CD4-positive, alpha-beta T cell treated with Interferon gamma for 1 hour (primary cell): ENCODE measurements at regions not wholly inside any gene's neighbourhood (a gene's known extent, or its start where the extent isn't known, plus 50 kb on each side); places are given as distances from the start of the nearest gene placed in this dataset.

Experiments used
- DNase-seq: peaks from one replicate; pipeline ENCODE4 v3.0.0-alpha.2; 2020

DNA sequence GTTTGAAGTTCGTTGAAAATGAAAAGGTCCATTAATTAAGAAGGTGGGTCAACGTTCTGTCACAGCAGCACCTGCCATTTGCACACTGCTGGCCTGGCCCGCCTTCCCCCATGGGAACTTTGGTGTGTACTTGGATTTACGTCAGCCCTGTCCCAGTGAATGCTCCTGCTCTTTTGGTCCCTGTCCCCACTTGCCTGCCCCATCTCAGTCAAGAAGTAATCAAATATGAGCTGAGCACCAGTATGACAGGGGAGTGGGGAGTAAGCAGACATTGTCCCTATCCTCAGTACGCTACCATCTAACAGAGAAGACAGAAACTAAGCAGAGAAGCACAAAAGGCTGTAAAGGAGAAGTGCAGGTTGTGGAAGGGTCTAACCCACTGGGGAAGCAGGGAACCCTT lies 65.1 kb downstream of the SLC4A3 start:
- DNase-seq, result no peak

DNA sequence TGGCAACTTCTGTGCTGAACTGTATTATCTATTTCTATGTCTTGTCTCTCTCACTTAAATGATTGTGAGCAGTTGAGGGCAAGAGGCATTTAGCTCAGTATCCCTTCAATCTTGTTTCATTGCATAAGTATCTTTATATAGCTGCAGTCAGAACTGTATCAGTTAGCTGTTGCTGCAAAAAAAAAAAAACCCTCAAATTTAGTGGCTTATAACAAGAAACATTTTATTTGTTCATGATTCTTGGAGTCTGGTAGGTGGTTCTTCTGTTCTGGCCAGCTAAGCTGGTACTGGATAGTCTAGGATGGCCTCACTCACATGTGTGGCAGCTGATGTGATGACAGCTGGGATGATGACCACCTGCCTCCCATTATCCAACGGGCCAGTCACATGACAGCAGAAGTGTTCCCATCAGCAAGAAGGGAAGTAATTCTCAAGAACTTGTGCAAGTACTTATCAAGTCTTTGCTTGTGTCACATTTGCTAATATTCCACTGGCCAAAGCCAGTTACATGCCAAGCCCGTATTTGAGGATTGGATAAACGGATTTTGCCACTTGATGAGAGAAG lies 67.8 kb downstream of the SLC4A3 start:
- no peak for DNase-seq

DNA sequence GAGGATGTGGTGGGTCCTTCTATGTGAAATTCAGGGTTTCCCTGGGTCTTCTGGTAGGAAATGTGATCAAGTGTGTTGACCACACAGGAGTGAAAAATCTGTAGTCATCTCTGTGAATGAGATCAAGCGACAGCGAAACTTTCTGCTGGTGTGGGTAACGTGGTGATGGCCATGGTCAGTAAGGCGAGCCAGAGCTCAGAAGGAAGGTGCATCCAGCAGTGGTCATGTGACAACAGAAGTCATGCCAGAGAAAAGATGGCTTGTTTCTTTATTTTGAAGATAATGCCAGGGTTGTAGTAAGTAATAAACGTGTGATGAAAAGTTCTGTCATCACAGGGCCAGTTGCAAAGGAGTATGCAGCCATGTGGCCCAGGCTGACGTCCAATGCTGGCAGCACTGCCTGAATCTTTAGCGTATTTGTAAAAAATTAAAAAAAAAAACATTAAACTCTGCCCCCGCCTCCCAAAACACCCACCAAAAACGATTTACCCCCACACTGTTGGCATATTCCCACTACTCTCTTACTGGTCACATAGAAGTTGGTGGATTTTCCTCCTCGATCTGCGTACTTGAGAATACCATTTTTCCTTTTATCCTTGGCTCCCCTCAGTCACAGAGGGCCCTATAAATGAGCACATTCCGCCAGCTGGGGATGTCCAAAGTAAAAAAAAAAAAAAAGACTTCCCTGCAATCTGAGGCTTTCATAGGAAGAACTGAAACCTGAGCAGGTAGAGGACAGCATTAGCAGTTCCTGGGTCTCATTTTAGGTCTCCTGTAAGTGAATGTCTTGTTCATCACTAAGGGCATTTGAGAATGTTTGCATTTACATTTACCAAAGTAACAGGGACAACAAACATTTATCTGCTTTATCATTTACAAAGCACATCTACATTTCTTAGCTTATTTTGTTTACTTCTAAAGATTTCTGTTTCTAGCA lies 70.6 kb downstream of the SLC4A3 start:
- no peak for DNase-seq

DNA sequence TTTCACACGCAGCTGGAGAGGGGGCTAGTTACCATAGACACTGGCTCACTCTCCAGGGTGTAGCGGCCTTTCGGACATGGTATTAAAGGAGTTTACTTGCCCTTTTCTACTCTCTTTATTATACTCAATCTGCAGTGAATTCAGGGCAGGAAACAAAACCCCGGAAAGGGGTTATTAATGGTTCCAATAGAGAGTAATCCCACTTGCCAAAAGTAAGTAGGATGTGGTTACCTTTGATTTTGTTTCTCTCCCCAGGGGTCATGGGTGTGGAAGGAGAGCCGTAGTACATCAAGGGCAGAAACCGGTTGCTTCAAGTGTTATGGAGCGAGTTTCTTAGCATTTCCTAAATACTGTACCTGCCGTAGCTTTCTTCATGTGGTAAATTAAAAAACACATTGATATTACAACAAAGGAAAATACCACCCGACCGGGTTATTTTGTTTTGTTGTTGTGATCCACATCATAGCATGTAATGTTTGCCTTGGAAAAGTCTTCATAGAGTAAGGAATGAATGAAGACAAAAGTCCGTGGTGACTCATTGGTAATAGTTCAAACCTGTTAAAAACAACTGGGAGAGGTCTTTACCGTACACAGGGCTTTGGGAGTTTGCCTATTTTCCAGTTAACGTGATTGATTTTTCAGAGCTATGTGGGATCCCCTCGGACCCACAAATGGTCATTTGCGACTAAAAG lies 71.5 kb downstream of the SLC4A3 start:
- no peak for DNase-seq

DNA sequence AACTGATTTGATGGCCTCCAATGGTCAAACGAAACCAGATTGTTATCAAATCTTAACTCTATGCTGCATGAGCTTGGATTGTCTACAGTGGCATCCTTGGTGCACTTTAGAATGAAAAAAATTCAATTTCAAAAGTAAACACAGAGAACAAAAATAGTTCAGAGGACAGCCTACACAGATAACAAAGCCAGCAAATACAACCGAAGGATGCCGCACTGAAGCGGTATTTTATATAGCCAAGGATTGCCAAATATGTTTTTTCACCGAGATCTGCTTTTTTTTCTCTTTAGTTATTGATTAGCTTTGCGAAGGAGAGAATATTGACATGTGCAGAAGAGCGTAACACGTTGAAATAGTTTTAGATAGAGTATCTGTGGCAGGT lies 72.0 kb downstream of the SLC4A3 start:
- DNase-seq, result no peak

DNA sequence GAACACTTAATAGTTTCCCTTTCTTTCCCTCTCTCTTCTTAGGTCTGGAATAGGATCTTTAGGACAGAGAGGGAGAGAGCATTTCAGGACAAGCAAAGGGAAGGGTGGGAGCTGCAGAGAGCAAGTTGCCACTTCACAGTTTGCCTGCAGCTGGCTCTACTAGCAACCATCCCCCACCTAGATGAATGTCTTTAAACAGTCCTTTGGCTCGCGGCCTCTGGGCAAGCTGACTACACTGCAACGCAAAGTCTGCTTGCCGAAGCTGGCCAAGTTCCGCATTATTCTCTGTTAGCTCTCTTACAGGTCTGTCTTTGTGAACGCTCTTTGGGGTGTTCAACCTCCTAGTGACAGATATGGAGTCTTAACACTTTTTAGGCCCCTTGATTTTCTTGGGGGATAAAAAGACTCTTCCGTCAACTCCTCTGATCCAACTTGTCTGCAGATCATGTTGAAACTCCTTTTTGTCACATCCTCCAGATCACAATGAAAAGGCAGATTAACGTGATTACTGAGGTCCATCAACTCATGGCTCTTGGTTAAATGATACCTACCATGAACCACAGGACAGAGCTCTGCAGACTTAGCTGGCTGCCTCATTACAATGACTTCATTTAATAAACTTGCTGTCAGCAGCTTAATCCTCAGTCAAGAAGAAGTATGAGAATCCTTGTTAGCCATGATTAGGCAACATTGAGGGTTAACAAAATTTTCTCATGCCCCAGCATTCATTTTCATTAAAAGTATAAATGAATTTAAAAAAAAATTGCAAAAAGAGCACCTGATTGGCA lies 74.6 kb downstream of the SLC4A3 start:
- no peak for DNase-seq

DNA sequence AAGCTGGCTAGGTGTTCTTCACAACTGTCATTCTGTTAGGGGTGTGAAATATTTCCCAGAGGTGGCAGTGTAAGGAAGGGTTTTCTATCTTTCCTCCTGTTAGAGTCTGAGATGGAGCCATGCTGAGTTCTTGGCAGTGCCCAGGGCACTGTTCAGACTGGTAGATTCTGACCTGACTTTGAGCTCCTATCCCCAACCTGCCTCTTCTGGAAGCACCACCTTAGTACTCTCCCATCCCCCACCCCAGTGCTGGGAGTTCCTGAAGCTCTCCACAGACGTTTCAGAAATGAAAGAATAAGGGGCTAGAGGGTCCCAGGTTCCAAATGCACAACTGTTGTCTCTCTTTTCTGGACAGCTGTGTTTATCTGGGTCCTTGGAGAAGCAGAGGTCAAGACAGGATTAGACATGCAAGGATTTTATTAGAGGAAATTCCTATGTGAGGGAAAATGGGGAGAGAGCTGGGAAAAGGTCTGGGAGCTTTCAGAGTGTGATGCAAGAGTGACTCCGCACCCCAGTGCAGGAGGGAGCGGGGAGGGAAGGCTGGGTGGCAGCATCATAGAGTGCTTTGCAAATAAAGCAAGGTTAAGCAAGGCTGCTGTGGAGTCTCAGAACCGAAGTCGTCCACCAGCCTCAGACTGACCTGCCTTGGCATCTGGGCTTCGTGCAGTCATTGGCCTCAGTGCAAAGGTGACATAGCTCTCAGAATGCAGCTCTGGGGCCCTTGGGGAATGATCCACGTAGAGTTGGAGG lies 75.5 kb downstream of the SLC4A3 start:
- DNase-seq, result no peak

DNA sequence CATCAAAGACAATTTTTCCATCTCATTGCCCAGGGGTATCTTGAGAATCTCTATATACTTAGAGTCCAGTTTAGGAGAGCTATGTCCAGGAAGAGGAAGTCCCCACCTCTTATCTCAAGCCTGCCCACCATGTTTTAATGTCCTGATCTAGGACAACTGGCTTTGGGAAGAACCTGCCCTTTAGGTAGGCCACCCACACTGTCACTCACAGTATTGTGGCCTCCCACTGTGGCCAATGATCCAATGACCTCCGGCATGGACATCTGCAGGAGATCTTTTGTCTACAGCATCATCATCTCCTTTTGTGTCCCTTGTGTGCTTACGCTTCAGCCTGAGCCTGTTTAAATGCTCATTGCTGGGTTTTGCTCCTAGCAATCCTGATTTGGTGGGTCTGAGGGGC lies 77.4 kb downstream of the SLC4A3 start:
- no peak for DNase-seq

DNA sequence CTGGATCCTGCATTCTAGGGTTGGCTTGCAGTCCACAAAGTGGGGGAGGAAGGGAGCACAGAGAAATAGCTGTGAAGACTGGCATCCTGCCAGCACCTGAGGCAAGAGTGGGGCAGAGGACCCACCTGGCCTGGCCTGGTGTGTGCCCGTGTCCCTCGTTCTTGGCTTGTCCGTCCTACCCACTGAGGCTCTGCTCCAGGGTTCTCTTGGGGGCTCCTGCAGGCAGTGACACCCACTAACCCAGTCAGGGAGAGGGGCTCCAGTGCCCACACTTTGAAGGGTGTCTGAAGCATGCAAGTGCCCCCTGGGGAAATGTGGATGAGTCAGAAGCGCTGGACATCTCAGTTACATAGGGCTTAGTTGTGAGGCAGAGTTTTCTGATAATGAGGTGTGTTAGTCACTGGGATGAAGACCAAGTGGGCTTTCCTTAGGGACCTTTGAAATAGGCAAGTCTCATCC lies 79.4 kb downstream of the SLC4A3 start:
- DNase-seq, result no peak

DNA sequence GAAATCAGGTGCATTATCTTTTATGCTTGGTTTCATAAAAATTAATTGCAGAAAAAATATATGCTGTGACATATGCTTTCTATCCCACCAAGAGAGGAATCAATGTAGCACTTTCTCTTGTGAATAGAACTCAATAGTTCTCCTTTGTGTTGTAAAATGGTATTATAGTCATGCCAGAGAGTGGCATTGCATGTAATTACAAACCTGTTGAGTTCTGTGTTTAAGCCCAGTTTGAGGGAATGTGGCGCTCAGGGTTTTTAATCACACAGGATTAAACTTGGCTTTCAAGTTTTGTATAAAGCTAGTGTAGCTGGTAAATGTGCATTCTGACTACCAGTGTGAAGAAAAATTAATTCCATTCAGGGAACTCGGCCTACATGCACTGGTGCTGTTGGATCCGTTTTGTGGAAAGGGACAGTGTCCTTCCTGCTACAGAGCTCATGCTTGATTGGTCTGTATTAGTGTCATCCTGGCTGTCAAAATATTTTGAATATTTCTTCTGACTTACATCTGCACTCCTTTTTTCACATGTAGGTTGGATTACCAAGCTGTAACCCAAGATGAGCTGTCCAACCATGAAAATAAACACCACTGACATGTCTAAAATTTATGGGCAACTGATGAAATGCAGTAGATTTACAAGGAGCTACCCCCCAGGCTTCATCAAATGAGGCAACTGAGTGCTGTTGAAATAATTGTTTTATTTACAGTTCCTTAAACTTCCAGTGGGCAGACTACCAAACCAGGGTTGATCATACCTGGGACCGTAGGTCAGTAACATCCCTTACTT lies 80.3 kb downstream of the SLC4A3 start:
- DNase-seq, result no peak

DNA sequence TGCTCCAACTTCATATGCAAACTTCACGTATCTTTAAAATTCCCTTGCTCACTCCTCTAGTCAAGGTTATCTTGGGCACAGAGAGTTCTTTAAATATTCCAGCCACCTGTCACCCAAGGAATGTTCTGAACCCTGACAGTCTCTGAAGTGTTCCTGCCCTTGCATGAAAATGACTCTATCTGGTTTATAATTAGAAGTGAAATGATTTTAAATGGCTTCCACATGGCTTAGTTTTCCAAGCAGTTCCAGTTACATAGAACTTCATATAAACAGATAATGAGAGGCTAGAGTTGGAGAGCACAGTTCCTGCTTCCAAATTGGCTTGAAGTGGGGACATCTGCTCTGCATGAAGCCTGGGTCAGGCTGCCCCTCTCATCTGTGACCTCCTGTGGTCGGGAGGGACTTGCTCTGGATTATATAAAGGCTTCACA lies 81.9 kb downstream of the SLC4A3 start:
- no peak for DNase-seq

DNA sequence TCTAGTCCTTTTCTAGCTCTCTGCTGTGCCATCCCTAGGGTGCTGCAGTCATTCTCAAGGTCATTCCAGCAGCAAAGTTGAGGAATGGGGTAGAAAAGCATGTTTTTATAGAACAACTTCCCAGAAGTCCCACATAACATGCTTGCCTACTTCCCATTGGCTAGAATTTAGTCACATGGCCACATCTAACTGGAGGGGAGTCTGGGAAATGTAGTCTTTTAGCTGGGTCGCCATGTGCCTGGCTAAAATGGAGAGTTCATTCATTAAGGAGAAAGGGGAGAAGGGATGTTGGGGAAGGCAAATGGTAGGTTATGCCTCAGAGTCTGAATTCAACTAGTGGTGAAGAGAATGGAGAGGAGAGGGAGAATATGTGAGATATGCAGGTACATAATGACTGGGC lies 85.7 kb downstream of the SLC4A3 start:
- DNase-seq, result no peak

DNA sequence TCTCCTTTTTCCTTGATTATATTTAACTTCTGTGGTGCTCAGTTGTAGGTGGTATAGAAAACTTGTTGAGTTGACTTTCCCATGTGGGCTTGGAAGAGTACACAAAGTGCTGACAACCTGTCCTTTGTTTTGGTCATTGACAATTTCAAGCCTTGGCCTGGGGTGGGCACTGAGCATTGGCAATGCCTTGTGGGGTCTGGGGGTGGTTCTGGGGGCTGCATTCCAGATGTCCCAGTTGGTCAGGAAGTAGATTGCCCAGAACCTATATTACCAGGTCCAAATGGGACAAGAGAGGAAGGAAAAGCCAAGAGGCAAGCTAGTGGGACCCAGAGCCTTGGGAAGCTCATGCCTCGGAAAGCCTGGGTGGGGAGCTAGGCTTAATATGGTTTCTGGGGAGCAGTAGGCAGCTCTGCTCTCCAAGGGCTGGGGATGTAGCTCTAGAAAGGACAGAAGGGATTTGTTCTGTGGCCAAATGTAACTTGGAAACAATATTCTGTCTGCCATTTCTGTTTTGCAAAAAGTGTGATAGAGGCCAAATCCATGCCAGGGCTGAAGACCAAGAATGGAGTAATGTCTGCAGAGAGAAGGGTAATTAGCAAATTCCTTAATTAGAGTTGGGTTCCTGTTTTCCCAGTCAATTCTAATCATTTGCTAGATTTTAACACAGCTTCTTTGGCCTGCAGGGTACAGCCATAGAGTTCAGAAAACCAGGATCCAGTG lies 87.4 kb downstream of the SLC4A3 start:
- DNase-seq, result no peak

DNA sequence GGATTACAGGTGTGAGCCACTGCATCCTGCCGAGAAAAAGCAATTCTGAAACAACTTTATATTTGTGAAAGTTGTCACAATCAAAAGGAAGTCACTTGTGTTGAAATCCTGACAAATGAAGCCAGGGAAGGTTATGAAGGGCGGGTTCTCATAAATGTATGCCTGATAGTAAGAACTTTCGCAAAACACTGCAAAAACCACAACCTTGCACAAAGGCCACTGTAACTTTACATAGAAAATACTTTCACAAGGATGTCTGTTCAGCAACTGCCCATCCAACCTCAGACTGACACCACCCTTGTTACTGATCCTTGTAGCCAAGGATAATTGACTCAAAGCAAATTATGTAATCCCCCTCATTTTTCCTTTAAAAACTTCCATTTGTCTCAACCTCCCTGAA lies 90.6 kb downstream of the SLC4A3 start:
- DNase-seq, result no peak

DNA sequence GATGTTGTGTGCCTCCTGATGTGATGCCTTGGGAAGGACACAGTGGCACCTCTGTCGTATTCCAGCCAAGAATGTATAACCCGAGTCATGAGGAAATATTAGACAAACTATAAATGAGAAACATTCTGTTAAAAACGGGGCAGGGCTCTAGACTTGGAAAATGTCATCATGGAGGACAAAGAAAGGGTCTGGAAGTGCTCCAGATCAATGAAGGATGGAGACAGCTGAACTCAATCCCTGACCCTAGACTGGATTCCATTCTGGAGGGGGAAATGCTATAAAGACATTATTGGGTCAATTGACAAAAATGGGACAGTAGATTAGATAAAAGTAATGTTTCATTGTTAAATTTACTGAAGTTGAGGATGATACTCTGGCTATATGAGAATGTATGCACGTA lies 92.1 kb downstream of the SLC4A3 start:
- no peak for DNase-seq

DNA sequence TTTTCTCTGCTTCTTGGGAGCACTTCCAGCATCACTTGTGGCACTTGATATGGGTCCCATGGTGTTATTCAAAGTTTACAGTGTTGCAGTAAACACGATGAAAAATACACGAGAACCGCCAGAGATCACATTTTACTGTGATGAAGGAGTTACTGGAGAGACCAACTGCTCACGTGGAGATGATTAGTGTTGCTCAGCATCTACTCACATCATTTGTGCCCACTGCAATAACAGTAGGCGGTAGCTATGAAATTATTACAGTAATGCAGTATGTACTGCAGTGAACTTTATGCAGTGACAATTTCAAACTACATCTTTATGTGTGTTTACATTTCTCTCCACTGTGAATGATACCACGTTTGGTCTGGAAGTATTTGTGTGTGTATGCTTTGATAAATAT lies 93.5 kb downstream of the SLC4A3 start:
- DNase-seq, result no peak

DNA sequence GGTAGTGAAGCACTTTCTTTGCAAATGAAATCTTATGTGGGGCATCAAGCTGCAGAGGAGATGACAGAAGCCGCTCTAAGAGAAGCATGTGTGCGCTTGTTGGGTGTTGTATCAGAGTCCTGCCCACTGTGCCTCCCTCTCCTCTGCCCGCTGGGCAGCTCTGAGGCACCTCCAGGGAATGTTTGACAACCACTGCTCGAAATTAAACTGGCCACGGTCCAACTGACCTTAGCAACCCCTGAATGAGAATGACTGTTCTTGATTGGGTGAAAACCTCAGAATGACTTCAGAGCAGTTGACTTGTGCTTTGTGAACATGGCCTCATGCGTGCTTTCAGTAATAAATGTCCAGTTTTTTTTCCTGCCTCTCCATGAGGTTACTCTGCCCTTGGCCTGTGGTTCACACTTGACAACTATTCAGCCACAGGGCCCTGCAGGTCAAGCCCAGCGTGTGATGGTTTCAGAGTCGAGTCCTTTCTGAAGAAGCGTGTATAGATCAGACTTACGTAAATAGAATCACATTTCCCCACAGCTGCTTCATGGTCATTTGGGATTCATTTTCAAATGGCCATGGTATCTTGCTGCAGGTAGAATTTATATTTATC lies 94.9 kb downstream of the SLC4A3 start:
- DNase-seq, result no peak

DNA sequence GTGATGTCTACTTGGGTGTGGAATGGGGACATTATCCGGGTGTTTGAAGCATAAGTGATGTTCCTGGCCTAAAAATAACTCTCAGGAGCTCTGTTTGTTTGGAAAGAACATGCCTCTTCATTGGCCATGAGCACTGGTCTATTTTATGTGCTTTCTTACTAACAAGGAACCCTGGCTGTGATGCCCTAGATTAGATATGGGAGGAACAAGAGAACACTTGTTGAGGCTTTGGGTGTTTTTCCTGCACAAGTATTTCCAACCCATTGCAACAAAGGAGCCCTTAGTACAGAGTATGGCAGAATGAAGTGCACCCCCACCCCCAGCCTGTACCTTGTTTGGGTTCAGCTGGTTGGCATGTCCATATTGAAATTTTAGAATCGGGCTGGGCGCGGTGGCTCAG lies 95.9 kb downstream of the SLC4A3 start:
- no peak for DNase-seq

DNA sequence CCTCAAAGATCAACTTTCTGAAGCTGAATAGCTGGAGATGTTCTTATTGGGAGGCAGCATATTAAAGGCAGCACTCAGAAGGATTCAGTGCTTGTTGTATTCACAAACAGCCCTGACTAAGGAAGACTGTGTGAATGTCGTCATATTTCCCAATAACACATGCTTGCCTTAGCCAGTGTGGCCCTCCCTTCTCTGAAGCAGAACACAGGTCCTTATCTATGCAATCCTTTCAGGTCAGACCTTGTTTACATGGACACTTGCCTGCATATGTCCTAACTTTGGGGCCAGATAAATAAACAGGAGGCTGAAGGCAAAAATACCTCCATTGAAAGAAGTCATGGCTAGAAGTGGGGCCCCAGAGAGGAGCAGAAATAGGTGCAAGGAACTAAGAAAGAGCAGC lies 97.2 kb downstream of the SLC4A3 start:
- DNase-seq, result no peak

DNA sequence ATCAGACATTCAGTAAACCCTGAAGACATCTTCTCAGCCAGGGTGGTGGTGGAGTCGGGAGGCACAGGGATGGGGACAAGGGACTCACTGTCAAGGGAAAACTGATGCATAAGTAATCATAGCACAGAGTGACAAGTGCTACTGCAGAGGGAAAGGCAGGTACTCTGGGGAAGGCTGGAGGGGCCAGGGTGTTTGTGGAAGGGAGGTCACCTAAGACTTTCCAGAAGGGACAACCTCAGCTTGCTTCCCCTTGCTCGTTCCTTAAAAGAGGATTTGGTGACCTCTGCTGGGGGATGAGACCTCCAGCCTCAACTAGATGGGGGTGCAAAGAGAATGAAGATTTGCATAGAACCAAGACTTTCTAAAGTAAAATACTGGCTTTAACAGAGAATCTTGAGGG lies 99.5 kb downstream of the SLC4A3 start:
- DNase-seq, result no peak
